Fibroblast of lung (primary cell): ENCODE measurements at regions not wholly inside any gene's neighbourhood (a gene's known extent, or its start where the extent isn't known, plus 50 kb on each side); places are given as distances from the start of the nearest gene placed in this dataset.

Source experiments
- DNase-seq, 2 donors: peaks; one replicate each; pipeline versions ENCODE4 v3.0.0 to v3.0.0-alpha.2; 2010; ENCODE audit warnings: low read depth in 2 of 2
- H2AFZ ChIP-seq: 2 replicates; pipeline ENCODE4 v1.5.1; 2012; ENCODE audit warnings: low read length, control low read depth, inconsistent platforms
- H3K27ac ChIP-seq: 2 replicates; pipeline ENCODE4 v1.5.1; 2011; ENCODE audit warnings: low read length, control low read depth; ENCODE audit not compliant: insufficient read depth
- H3K27me3 ChIP-seq: 2 replicates; pipeline ENCODE4 v1.5.1; 2011; ENCODE audit warnings: mild to moderate bottlenecking, low read length; ENCODE audit not compliant: control insufficient read depth, insufficient read depth
- H3K36me3 ChIP-seq: 2 replicates; pipeline ENCODE4 v1.5.1; 2011; ENCODE audit warnings: low read length; ENCODE audit not compliant: control insufficient read depth, insufficient read depth
- H3K4me1 ChIP-seq: 2 replicates; pipeline ENCODE4 v1.5.1; 2011; ENCODE audit warnings: low read length; ENCODE audit not compliant: control insufficient read depth, insufficient read depth; ENCODE audit errors: extremely low read depth
- H3K4me2 ChIP-seq: 2 replicates; pipeline ENCODE4 v1.5.1; 2011; ENCODE audit warnings: low read length, control low read depth; ENCODE audit not compliant: insufficient read depth; ENCODE audit errors: extremely low read depth
- H3K4me3 ChIP-seq, 4 experiments: fragments of 200-600 bp in 1 of 4; sonication (generic) in 1 of 4; replicated peaks in 1 of 4; 2 replicates each; pipeline ENCODE4 v1.5.1; 2011 to 2016; ENCODE audit warnings: low read length in 4 of 4, low read depth in 3 of 4, mild to moderate bottlenecking in 3 of 4, control low read depth in 2 of 4, inconsistent platforms in 1 of 4, mixed read lengths in 1 of 4; ENCODE audit not compliant: insufficient read depth in 1 of 4; ENCODE audit errors: control extremely low read depth in 1 of 4
- H3K79me2 ChIP-seq: 2 replicates; pipeline ENCODE4 v1.5.1; 2012; ENCODE audit warnings: mild to moderate bottlenecking, low read length, inconsistent platforms; ENCODE audit not compliant: control insufficient read depth, insufficient read depth
- H3K9ac ChIP-seq: 2 replicates; pipeline ENCODE4 v1.5.1; 2011; ENCODE audit warnings: mild to moderate bottlenecking, low read length, control low read depth; ENCODE audit not compliant: insufficient read depth
- H3K9me3 ChIP-seq: 2 replicates; pipeline ENCODE4 v1.5.1; 2012; ENCODE audit warnings: low read depth, low read length; ENCODE audit not compliant: control insufficient read depth, insufficient read depth
- H4K20me1 ChIP-seq: 2 replicates; pipeline ENCODE4 v1.5.1; 2011; ENCODE audit warnings: low read length; ENCODE audit not compliant: control insufficient read depth, insufficient read depth; ENCODE audit errors: extremely low read depth
- CTCF ChIP-seq, 2 donors: IDR thresholded peaks in 1 of 2; conservative IDR thresholded peaks in 1 of 2; 1 replicate in 1 of 2; 2 replicates in 1 of 2; pipeline ENCODE4 v1.5.1; 2011 to 2012; ENCODE audit warnings: low read length in 2 of 2, control low read depth in 1 of 2, inconsistent platforms in 1 of 2, low read depth in 1 of 2, mild to moderate bottlenecking in 1 of 2
- EZH2 ChIP-seq: IDR thresholded peaks from 2 replicates; pipeline ENCODE4 v1.5.1; 2012; ENCODE audit warnings: low read length, control low read depth, mild to moderate bottlenecking; ENCODE audit errors: missing control alignments

GRCh38 chr3:182606905-182607504, 186.3 kb upstream of the ATP11B start:
- Histone ChIP-seq H3K36me3 (no peaks in the 10 kb centered on the region), H3K79me2 (no peaks in the 10 kb centered on the region), H3K27me3 (no peaks in the 10 kb centered on the region), H3K4me3 (no peak overlapping the region), H3K4me2 (no peak overlapping the region), H3K27ac (no peak overlapping the region), H3K4me1 (no peaks in the 10 kb centered on the region), H2AFZ (no peak overlapping the region), H4K20me1 (no peaks in the 10 kb centered on the region), H3K9me3 (no peaks in the 10 kb centered on the region), H3K9ac (no peak overlapping the region)
- DNase-seq, result no peak
- TF ChIP-seq CTCF (conservative IDR thresholded peaks at IDR 0.05 in 1 of 2, IDR thresholded peaks at IDR 0.05 in 1 of 2; ENCODE audit: low read depth in 1 of 2, low read length in 2 of 2) (no peak), EZH2 (no peak)

- TF ChIP-seq CTCF (conservative IDR thresholded peaks at IDR 0.05 in 1 of 2, IDR thresholded peaks at IDR 0.05 in 1 of 2; ENCODE audit: low read depth in 1 of 2, low read length in 2 of 2) (no peak), EZH2 (no peak)
- H3K9ac ChIP-seq, result no peak overlapping the region
- no peaks in the 10 kb centered on the region for H4K20me1 ChIP-seq
- H2AFZ ChIP-seq, result no peak overlapping the region
- H3K27me3 ChIP-seq, result no peaks in the 10 kb centered on the region
- no peaks in the 10 kb centered on the region for H3K9me3 ChIP-seq
- DNase-seq, result no peak
- no peaks in the 10 kb centered on the region for H3K36me3 ChIP-seq
- H3K4me3 ChIP-seq, result no peak overlapping the region
- no peak overlapping the region for H3K27ac ChIP-seq
- H3K4me1 ChIP-seq, result no peaks in the 10 kb centered on the region
- no peaks in the 10 kb centered on the region for H3K79me2 ChIP-seq
- no peak overlapping the region for H3K4me2 ChIP-seq
These were observed 184.5 kb upstream of the ATP11B start for GRCh38 chr3:182608832-182609231.

GRCh38 chr3:182609575-182610156, 183.6 kb upstream of the ATP11B start:
- no peaks in the 10 kb centered on the region for H3K9me3 ChIP-seq
- H2AFZ ChIP-seq, result no peak overlapping the region
- no peak overlapping the region for H3K9ac ChIP-seq
- no peak overlapping the region for H3K27ac ChIP-seq
- no peaks in the 10 kb centered on the region for H3K79me2 ChIP-seq
- no peaks in the 10 kb centered on the region for H3K27me3 ChIP-seq
- H3K36me3 ChIP-seq, result no peaks in the 10 kb centered on the region
- no peaks in the 10 kb centered on the region for H3K4me1 ChIP-seq
- no peak for DNase-seq
- no peaks in the 10 kb centered on the region for H4K20me1 ChIP-seq
- H3K4me2 ChIP-seq, result no peak overlapping the region
- no peak overlapping the region for H3K4me3 ChIP-seq
- TF ChIP-seq CTCF (conservative IDR thresholded peaks at IDR 0.05 in 1 of 2, IDR thresholded peaks at IDR 0.05 in 1 of 2; ENCODE audit: low read depth in 1 of 2, low read length in 2 of 2) (no peak), EZH2 (no peak)
